ENCODE measurements at regions not wholly inside any gene's neighbourhood (a gene's known extent, or its start where the extent isn't known, plus 50 kb on each side); places are given as distances from the start of the nearest gene placed in this dataset.

DNA sequence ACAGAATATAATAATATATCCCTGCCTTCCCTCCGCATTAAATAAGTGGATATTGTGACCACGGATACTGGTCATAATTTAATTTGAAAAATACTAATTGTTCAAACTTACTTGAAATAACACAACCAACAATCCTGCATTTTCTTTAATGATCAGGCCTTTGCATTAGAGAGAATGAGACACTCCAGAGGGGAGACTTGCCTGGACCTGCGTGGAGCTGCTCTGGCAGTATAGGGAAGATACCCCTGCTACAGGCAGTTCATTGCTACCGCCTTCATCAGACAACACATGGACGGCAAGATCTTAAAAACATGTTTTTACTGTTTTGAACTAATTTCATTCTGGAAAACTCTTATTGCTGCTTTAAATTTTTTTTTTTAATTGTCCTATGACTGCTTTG, 211.0 kb upstream of the FAR2 start:
- DNase-seq (ENCODE audit: low read depth) = no peak
- TF ChIP-seq CTCF (conservative IDR thresholded peaks at IDR 0.05; ENCODE audit: low read length) = no peak
- no peak overlapping the region for H3K4me3 ChIP-seq (ENCODE audit: low read length)

DNA sequence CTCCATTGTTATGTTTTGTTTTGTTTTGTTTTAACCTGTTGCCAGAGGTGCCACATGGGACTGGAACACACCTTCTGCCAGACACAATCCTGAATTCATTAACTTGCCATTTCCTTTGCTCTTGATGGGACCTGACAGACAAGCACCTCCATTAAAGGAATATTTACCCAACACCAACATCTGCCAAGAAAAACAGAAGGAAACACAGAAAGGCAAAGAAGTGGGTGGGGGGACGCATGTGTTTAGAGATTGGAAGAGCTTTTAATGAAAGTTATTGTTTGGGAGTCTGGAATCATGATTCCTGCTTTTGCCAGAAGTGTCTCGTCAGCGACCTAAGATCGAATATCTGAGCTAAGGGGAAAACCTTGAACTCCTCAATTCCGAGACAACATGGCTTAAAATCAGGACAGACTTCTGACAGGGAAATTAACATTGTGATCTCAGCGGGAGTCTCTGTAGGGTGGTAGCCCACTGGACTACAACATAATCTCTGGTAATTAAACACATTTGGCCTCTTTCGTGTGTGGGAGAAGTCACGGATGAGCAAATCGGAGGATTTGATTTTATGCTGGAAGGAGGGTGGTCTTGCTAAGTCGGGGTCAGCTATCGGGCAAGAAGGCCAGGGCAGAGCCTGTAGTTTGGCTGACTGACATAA, 210.4 kb upstream of the FAR2 start:
- TF ChIP-seq CTCF (conservative IDR thresholded peaks at IDR 0.05; ENCODE audit: low read length) = no peak
- DNase-seq (ENCODE audit: low read depth) = no peak
- H3K4me3 ChIP-seq (ENCODE audit: low read length) = no peak overlapping the region

- H3K4me3 ChIP-seq (ENCODE audit: low read length) = no peak overlapping the region
- TF ChIP-seq CTCF (conservative IDR thresholded peaks at IDR 0.05; ENCODE audit: low read length) = no peak
- DNase-seq (ENCODE audit: low read depth) = no peak
These were observed 209.7 kb upstream of the FAR2 start for GRCh38 chr12:28939427-28939826.

DNA sequence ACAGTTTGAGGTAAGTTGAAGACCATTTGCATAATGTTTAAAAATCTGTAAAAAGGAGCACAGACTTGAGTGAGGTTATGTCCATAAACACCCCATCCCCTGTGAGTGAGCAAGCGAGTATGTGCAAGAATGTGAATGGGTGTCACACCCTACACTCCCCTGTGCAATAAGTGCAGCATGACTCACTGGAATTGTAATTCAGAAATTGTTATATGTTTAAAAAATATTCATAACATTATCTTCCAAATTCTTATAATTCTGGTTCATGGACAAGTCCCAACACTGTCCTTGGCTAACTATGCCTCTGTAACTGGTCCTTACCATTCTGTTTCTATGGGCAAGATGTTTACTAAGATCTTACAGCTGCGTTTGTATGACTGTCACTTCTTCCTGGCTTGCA, 207.8 kb upstream of the FAR2 start:
- no peak for TF ChIP-seq CTCF (conservative IDR thresholded peaks at IDR 0.05; ENCODE audit: low read length)
- H3K4me3 ChIP-seq (ENCODE audit: low read length) = no peak overlapping the region
- peak; percentile 33 for DNase-seq (ENCODE audit: low read depth)

- H3K4me3 ChIP-seq (ENCODE audit: low read length) = no peak overlapping the region
- DNase-seq (ENCODE audit: low read depth) = no peak
- no peak for TF ChIP-seq CTCF (conservative IDR thresholded peaks at IDR 0.05; ENCODE audit: low read length)
These were observed 202.7 kb upstream of the FAR2 start for GRCh38 chr12:28946361-28946760.

DNA sequence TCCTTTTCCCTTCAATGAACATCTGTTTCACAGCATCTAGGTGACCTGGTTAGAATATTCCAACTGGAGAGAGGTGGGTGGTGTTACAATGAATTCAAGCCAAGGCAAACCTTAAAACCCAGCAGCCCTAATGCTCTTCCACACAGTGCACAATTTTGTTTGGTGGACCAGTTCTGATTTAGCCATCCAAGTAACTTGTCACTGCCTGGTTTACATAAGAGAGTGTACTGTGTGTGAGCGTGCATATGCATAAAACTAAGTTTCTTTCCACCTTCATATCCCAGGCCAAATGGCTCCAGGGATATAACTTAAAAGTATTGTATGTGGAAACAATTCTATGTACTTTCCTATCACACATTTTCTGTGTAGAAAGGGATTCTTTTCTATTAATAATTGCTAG, 200.4 kb upstream of the FAR2 start:
- TF ChIP-seq CTCF (conservative IDR thresholded peaks at IDR 0.05; ENCODE audit: low read length) = no peak
- no peak for DNase-seq (ENCODE audit: low read depth)
- no peak overlapping the region for H3K4me3 ChIP-seq (ENCODE audit: low read length)

GRCh38 chr12:28949184-28949583, 199.9 kb upstream of the FAR2 start:
- no peak for TF ChIP-seq CTCF (conservative IDR thresholded peaks at IDR 0.05; ENCODE audit: low read length)
- DNase-seq (ENCODE audit: low read depth) = no peak
- no peak overlapping the region for H3K4me3 ChIP-seq (ENCODE audit: low read length)

All from AG10803 (cell line).